ENCODE measurements at regions not wholly inside any gene's neighbourhood (a gene's known extent, or its start where the extent isn't known, plus 50 kb on each side); places are given as distances from the start of the nearest gene placed in this dataset.

GRCh38 chr4:33453436-33453835, 2733.3 kb downstream of the PCDH7 start:
- TF ChIP-seq CTCF (conservative IDR thresholded peaks at IDR 0.05 in 1 of 2, IDR thresholded peaks at IDR 0.05 in 1 of 2; ENCODE audit: low read depth in 1 of 2, low read length in 2 of 2), result no peak
- no peak for TF ChIP-seq EZH2 (IDR thresholded peaks at IDR 0.05; ENCODE audit: low read length, missing control alignments)

All from fibroblast of lung (primary cell).